ENCODE measurements at regions not wholly inside any gene's neighbourhood (a gene's known extent, or its start where the extent isn't known, plus 50 kb on each side); places are given as distances from the start of the nearest gene placed in this dataset.

DNA sequence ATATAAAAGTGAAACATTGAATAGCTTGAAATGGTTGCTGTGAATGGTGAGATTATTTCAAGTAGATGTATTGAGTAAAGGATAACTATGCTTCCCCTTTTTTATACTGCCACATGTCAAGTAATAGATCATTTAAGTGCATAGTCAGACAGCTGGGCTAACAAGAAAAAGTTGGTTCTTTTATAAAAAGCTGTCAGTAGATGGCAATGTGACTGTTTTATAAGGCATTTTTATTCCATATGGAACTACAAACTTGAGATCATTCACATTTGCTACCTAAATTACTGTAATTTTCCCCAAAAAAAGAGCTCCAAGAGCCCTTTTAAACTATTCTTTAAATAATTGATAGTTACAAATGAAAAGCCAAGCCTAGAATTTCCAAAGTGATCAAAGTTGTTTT is 831.0 kb downstream of the C4orf33 start:
- H3K27ac ChIP-seq, result no peak overlapping the region
- TF ChIP-seq, protein P1, sequence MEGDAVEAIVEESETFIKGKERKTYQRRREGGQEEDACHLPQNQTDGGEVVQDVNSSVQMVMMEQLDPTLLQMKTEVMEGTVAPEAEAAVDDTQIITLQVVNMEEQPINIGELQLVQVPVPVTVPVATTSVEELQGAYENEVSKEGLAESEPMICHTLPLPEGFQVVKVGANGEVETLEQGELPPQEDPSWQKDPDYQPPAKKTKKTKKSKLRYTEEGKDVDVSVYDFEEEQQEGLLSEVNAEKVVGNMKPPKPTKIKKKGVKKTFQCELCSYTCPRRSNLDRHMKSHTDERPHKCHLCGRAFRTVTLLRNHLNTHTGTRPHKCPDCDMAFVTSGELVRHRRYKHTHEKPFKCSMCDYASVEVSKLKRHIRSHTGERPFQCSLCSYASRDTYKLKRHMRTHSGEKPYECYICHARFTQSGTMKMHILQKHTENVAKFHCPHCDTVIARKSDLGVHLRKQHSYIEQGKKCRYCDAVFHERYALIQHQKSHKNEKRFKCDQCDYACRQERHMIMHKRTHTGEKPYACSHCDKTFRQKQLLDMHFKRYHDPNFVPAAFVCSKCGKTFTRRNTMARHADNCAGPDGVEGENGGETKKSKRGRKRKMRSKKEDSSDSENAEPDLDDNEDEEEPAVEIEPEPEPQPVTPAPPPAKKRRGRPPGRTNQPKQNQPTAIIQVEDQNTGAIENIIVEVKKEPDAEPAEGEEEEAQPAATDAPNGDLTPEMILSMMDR (conservative IDR thresholded peaks at IDR 0.05), result peak; percentile 42

DNA sequence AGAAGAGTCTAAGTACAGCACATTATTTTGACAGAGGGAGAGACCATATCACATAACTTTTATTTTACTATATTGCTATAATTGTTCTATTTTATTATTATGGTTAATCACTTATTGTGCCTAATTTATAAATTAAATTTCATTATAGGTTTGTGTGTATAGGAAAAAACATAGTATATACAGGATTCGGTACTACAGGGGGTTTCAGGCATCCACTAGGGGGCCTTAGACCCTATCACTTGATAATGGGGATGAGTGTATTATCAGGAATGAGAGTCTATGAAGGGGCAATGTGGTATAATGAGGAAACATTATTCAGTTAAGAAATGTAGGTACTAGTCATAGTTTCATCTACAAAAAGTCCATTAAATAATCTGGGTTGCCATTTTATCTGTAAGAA is 833.1 kb downstream of the C4orf33 start:
- H3K27ac ChIP-seq, result no peak overlapping the region
- TF ChIP-seq, protein P1 (conservative IDR thresholded peaks at IDR 0.05), result peak; percentile 28; the same call in 1 of the 2 replicates

DNA sequence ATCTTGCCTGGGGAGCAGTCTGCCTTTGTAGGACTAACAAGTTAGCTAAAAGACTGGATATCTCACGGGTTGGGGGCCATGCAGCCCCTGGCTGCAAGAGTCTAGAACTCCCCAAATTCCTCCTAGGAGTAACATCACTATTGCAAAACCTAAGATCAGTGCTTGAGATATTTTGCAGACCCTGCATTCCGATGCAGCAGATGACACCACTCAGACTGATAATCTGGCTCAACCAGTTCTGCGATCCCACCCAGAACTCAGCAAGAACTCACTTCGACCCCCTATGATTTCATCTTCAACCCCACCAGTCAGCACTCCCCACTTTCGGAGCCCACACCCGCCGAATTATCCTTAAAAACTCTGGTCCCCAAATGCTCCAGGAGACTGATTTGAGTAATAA is 834.0 kb downstream of the C4orf33 start:
- no peak overlapping the region for H3K27ac ChIP-seq
- TF ChIP-seq, protein P1 (conservative IDR thresholded peaks at IDR 0.05), result no peak

DNA sequence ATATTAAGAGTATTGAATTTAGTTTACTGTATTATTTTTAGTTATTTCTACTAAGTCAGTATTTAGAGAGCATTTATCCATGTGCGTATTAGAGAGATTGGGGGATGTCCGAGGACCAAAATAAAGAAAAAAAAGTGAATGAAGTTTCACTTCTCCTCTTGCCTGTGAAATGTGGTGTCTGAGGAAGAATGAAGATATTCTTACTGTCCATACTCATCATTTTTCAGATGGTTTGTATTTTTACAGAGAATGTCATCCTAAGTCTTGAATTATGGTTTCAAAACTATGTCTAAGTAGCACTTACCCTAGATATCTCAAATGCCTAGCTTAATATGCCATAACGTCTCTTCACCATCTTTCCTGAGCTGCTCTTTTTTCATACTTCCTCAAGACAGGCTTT is 854.3 kb downstream of the C4orf33 start:
- TF ChIP-seq, protein P1 (conservative IDR thresholded peaks at IDR 0.05), result no peak
- H3K27ac ChIP-seq, result no peak overlapping the region

DNA sequence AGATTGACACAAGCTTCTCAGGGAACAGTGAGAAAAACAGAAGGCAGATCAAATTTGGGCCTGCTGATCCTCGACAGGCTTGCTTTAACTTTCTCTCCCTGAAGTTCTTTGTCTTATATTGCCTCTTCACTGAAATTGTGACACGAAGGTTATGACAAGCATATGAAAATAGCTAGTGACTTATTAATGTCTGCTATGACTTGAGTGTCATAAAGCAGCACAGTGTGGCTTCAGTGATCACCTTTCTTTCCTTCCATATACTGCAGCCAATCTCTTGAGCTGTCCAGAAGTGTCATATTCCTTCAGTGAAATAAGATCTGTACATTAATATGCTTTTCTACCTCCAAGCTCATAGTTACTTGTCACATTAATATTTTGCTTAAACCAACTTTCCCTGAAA is 870.2 kb downstream of the C4orf33 start:
- TF ChIP-seq, protein P1 (conservative IDR thresholded peaks at IDR 0.05), result no peak

DNA sequence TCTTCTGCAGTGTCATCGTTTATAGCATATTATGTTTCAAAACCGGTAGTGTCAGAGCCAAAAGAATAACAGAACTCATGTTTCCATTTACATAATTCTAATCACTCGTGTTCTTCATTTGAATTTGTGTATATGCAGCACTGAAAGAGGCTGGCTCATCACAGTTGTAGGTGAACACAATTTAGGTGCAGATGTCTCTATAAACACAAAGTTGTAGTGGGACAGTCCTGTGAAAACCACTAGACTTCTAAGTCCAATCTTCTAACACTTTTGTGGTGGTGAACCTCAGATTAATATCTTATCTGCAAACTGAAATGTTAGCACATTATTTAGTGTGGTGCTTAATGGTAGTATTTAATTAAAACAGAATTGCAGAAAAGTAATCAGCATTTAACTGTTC is 872.4 kb downstream of the C4orf33 start:
- no peak overlapping the region for H3K27ac ChIP-seq
- TF ChIP-seq, protein P1 (conservative IDR thresholded peaks at IDR 0.05), result no peak

More for the DNA sequence above, 870.2 kb downstream of the C4orf33 start:
- H3K27ac ChIP-seq, result no peak overlapping the region

DNA sequence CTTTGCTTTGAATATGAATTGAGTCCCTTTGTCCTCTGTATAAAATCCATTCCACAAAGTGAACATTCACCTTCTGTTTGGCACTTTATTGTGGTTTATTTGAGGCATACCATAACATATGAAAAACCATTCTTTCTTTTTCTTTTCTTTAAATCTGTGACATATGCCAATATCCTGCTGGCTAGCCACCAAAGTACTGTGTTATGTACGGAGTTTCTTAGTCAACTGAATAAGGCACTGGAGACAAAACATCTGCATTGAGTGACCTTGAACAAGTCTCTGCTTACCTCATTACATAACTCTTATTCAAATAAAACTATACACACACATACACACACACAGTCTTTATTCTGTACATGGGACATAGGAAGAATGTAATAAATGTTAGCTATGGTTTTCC is 872.8 kb downstream of the C4orf33 start:
- H3K27ac ChIP-seq, result no peak overlapping the region
- TF ChIP-seq, protein P1 (conservative IDR thresholded peaks at IDR 0.05), result no peak

DNA sequence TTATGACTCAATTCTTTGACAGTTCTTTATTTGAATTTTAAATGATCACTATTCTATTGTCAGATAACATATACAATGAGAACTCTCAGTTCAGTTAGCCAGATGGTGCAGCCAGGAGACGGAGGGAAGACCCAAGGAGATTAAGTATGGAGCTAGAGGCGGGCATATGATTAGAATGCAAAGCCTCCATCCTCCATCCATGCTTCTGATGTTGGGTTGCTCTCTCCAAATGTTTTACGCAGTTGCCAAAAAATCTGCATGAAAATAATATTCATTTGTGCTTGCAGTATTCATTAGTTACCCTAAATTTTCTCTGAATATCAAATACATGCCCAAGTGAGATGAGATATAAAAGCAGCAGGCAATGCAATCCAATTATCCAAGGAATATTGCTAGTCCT is 874.8 kb downstream of the C4orf33 start:
- TF ChIP-seq, protein P1 (conservative IDR thresholded peaks at IDR 0.05), result no peak
- H3K27ac ChIP-seq, result no peak overlapping the region

Measured in VCaP (cell line).